Activated effector memory CD4-positive, alpha-beta T cell treated with Interleukin-2 at 50 U/mL for 16 hours (primary cell): ENCODE measurements at regions not wholly inside any gene's neighbourhood (a gene's known extent, or its start where the extent isn't known, plus 50 kb on each side); places are given as distances from the start of the nearest gene placed in this dataset.
"Not testable (repeated sequence)": the region's sequence is repeated elsewhere in the genome, so short reads cannot be mapped to it uniquely, and the experiment has no call there.

ENCODE experiments used
- DNase-seq: peaks from one replicate; pipeline ENCODE4 v3.0.0-alpha.2; 2020

DNA sequence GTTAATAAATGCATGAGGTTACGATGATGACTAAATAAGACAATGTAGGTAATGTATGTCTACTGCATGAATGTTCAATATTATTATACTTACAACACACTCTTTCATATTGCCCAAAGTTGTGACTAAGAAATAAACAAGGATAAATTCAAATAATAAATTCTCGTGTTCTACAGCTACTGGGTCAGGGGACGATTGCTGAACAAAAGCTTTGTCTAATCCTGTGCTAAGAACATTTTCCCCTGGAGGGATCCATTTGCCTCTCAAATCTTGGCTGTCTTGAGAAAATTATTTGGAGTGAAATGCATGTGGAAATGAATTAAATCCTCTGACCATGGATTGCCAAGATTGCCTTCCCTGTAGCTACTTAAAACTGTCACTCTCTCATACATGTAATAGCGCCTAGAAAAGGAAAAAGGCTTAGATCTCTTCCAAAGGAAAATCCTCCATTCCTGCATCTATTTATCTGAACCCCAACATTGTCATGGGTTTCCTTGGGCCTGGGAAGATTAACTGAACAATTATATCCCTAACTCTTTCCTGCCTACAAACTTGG lies 893.8 kb upstream of the ACO1 start:
- DNase-seq: no peak

DNA sequence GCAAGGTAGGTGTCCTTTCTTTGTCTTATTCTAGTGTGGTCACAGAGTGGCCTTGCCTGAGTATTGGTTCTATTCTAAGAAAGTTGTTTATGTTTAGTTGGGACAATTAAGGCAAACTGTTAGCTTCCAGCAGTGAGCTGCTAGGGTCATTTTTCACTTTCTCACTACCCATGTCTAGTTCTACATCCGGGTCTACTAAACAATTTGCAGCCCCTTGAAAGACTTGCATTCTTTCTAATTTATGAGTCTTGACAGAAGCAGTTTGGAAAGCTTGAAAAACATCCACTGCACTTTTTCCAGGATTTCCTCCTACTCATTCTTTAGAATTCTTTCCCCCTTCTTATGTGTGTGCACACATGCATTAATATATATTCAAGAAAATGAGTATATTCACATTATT lies 892.2 kb upstream of the ACO1 start:
- no peak for DNase-seq

DNA sequence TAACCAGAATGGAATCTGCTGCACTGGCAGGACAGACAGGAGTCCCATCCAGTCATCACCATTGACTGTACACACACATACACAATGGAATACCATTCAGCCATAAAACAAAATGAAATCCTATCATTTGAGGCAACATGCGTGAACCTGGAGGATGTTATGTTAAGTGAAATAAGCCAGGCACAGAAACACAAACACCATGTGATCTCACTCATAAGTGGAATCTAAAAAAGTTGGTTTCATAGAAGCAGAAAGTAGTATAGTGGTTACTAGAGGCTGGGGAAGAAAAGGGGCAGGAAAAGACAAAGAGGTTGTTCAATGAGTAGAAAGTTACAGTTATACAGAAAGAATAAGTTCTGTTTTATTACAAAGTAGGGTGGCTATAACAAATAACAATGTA lies 884.0 kb upstream of the ACO1 start:
- no peak for DNase-seq

DNA sequence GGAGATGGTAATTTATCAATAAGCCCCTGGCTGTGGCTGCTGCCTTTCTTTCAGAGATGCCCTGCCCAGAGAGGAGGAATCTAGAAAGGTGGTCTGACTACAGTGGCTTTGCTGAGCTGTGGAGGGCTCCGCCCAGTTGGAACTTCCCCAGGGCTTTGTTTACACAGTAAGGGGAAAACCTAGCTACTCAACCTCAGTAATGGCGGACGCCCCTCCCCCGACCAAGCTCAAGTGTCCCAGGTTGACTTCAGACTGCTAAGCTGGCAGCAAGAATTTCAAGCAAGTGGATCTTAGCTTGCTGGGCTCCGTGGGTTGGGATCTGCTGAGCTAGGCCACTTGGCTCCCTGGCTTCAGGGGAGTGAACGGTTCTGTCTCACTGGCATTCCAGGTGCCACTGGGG lies 865.4 kb upstream of the ACO1 start:
- DNase-seq: no peak

DNA sequence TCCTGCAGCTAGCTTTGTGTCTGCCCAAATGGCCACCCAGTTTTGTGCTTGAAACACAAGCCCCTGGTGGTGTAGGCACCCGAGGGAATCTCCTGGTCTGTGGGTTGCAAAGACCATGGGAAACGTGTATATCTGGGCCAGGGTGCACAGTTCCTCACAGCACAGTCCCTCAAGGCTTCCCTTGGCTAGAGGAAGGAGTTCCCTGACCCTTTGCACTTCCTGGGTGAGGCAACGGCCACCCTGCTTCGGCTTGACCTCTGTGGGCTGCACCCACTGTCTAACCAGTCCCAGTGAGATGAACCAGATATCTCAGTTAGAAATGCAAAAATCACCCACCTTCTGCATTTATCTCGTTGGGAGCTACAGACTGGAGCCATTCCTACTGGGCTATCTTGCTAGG lies 865.0 kb upstream of the ACO1 start:
- no peak for DNase-seq

DNA sequence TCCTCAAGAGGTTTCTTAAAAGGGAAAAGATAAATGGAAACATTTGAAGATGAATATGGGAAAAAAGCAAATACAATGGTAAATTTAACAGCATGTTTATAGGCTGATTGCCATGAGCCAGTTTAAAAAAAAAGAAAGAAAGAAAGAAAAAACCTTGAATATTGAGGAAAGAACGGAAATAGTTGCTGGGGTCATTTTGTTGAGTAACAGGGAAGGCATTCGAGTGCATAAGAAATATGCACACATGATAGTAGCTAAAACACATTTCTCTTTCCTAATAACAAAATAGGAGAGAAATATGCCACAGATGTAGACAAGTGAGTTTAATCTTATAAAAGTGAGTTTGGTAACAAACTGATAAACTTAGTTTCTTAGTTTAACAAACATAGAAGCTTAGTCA lies 864.6 kb upstream of the ACO1 start:
- no peak for DNase-seq

DNA sequence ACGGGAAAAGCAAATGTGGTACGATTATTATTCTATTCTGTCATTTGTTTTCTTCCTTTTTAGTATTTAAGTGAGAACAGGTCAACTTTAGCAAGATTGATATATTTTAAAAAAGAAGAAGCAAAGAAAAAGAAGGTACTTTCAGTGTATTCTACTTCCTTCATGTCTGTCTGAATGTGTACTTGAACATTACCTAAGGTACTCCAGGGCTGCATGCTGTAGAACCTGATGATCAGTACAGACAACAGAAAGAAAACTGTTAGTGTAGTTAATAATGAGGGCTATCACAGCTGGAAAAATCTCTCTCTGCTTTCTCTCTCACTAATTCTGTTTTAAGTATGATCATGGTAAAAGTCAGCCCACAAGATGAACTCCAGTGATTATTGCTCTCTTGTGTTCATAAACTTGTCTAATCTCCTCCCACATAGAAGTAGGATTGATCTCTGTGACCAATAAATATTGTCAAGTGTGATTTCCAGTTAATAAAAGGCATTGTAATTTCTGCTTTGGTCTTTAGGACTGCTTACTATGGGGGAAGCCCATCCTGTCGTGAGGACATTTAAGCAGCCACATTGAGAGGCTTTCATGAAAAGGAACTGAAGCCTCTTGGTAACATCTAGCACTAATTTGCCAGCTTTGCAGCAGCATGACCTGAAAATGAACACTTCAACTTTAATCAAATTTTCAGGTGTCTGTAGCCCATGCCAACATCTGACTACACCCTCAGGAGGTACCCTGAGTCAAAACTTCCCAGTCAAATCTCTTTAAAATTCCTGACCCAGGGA lies 864.0 kb upstream of the ACO1 start:
- DNase-seq: no peak

DNA sequence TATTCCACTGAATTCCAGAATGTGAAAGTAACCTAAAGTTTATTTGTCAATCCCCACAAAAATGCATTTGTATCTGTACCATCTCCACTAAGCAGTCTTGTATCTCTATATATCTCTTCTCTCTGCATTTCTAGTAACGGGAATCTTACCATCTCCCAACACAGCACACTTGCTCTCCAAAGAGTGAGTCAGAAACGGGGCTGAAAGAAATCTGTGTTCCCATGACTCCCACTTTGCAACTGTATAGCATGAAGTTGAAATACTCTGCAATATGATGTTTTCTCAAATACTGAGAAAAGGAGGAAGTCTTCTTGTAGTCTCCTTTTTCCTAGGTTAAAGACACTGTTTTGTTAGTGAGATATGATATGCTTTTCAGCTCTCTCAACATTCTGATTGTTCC lies 848.8 kb upstream of the ACO1 start:
- no peak for DNase-seq

DNA sequence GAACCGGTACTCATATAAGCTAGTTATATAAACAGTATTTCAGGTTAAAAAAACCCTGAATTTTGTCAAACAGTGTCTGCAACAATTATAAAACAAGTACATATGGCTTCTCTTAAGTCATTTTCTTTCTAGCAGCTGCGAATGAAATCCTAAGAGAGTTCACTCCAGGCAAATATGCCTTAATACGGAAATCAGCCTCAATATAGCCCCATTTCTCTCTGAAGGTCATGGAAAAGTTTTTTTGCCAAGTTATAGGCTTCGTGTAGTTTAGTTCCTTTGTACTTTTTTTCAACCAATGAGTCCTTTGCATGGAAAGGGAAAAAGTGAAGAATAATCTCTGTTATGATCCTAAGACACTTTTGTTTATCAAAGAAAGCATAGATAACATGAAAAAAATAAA lies 848.0 kb upstream of the ACO1 start:
- no peak for DNase-seq

DNA sequence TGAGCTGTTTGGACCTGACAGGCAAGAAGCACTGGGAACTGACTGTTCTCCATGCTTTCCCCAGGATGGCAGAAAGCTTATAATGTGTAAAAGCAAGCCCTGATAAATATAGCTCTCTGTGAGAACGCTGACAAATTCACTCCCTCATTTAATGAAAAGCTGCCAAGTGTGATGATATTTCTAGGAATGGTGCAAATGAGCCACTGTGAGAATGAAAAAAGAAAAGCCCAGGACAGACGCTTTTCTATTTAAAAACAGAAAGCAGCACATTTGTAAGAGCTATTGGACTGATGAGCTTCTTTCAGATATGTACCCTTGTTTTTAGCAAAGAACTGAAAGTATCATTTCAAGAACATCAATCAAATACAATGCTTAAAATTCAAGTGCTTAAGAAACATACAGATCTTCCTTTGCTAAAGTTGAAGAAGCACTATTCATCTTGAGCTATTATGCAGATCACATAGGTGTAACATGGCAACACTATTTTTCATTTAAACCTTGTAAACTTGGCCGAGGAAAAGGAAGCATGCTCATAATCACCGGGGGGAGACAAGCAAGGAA lies 842.6 kb upstream of the ACO1 start:
- DNase-seq: no peak

DNA sequence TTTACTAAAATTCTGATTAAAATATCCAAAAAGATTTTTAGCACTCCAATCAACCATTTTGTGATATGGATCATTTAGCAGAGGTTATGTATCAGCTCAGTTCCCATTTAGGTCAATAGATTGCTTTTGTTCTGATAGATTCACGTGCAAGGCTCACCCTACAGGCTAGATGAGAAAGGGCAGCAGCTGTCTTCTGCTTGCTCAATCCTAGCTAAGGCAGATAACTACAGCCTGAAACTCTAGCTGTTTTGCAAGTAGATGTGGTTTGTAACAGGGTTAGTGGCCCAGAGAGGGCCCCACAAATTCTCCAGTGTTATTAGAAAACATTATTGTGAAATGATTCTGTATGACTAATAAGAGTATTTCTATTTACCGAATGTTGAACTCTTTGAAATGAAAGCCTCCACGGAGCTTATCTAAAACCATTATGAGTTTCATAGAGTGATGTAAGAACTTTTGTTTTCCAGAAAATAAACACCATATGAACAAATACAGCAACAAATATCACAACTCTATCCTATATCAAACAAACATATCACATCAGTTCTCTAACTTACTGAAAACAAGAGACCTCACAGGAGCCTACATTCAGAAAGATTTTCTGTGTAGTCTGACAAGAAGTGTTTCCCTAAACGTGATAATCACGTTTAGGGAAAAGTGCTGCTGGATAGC lies 841.9 kb upstream of the ACO1 start:
- DNase-seq: peak; percentile 7

DNA sequence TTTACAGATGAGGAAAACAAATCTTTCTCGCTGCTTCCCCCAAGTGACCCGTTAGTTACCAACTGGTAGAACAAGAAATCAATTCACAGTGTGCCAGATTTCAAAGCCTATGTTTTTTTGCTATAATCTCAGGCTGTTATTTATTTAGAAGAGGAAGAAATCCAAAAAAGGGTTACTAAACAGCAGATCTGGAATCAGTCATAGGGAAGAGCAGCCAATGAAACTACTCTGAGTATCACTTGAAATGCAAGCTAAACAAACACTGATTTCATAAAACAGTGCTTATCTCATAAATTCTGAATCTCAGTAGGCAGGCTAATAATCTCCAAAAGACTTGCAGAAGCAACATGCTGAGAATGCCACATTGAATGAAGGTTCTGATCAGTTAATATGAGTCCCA lies 829.5 kb upstream of the ACO1 start:
- no peak for DNase-seq

DNA sequence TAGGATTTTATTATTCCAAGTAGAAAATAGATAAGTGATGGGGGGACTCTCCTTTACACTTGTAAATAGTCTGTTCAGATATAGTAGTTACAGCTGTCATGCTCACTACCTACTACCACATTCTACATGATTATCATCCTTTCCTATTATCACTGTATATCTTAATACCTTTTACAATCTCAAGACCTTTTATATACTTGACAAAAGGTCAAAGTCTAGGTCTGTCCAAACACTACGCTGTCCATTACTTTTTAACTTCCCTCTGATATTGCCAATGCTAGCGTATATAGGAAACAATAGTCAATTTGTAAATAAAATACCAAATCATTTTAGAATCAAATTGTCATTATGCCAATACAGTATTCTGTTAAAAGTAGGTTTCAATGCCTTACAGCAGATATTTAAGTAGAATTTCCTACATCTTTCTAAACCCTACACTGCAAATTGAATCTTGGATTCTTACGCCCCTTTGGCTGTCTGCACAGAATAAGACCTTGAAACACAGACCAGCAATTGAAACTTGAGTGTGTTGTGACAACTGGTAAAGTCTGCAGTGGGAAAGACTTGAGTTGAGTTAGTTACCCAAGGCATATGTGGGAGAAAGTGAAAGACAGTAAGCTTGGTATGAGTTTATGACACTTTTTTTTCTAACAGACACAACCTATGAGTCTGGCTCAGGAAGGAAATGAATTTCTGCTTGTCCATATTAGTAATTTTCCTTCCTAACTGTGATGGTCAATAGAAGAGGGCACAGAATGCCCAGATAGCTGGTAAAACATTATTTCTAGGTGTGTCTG lies 827.6 kb upstream of the ACO1 start:
- no peak for DNase-seq

DNA sequence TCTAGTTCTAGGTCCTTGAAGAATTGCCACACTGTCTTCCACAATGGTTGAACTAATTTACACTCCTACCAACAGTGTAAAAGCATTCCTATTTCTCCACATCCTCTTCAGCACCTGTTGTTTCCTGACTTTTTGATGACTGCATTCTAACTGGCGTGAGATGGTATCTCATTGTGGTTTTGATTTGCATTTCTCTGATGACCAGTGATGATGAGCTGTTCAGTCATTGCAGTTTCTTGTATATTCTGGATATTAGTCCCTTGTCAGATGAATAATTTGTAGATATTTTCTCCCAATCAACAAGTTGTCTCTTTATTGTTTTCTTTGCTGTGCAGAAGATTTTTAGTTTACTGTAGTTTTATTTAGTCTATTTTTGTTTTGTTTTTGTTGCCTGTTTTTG lies 812.3 kb upstream of the ACO1 start:
- DNase-seq: not testable (repeated sequence)

DNA sequence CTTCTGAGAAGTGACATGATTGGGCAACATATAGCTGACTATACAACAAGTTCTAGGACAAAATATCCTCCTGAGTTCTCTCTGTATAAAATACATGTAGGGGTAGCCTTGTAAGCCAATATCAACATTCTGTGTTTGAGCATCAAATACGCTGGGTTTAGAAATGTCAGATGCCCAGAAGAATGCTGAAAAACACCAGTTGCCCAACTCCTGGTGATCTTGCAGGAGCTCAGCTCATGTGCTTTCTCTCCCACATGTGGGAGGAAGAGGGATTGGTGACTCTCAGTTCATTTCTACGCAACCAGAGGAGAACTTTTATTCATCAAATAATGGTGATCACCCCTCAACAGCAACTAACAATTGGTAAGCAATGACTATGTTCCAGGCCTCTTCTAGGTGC lies 810.9 kb upstream of the ACO1 start:
- DNase-seq: no peak

DNA sequence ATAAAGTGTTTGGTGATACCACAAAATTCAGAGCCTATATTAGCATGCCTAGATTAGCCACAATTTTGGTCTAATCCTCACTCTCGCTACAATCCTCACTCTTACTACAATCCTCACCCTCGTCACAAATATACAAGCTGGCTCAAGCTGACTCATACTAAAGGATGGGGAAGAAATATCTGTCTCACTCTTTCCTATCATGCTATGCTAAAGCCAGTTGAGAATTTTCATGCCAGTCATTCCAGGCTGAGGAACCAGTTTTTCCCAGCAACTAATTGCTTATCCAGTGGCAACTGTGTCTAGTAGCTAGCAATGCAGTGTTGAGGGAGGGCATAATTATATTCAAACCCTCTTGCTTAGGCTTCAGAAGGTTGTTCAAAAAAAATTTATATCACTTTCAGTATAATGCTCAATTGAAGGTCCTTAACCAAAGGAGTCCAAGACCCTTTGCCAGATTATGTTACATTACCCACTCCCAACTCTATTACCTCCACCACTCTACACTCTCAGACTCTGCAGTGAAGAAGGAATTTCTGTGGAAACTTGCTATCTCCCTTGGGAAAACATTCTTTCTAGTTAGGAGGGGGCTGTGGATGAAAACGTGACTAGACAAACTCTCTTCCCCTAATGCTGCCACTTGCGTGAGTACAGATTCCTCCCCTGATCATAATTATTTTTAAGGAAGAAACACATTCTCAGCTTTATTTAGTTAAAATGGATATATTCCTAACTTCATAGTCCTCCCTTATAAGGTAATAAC lies 810.3 kb upstream of the ACO1 start:
- DNase-seq: no peak

DNA sequence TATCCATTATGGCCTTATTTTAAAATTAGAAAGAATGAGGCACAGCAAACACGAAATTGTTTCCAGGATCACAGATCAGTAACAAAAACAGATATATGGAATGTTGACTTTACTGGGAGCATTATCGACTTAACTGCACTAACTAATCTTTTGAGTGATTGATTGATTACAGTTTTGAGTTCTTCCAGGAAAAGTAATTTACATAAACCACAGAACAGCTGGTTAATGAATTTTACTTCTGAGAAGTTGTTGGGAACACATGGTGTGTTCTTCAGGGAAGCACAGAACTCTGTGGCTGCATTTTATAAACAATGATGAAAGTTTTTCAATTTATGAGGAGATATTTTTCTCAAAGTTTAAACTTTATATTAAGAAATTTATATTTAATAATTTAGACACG lies 802.4 kb upstream of the ACO1 start:
- DNase-seq: no peak

DNA sequence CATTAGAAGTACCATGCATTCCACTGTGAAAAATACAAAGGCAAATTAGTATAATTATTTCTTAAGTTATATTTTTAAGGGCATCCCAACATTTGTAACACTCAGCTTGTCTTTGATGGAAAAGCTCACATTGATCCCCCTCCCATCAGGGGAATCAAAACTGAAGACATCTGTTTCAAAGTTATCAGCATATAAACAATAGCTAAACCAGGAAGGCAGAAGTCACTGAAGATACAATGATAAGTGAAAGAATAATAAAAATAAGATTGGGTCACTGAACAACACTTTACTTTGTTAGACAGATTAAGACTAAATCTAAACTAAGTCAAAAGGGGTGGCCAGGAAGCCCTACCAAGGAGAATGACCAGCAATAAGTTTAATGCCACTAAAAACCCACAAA lies 801.9 kb upstream of the ACO1 start:
- no peak for DNase-seq

DNA sequence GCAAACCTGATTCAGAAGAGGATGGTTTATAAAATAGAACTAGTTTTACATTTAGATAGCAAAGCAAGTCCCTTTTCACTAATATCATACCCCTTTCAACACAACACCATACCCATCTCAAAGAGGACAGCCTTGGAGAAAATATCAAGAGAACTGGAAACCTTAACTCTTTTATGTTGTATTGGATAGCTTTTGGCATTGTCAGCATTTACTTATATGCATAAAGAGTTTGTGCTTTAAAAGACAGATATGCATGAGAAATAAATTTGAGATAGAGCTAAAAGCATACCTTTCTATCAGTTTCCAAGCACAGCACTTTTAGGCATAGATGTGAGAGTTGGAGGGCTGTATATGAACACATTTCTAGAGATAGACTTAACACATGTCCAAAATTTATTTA lies 799.3 kb upstream of the ACO1 start:
- no peak for DNase-seq

DNA sequence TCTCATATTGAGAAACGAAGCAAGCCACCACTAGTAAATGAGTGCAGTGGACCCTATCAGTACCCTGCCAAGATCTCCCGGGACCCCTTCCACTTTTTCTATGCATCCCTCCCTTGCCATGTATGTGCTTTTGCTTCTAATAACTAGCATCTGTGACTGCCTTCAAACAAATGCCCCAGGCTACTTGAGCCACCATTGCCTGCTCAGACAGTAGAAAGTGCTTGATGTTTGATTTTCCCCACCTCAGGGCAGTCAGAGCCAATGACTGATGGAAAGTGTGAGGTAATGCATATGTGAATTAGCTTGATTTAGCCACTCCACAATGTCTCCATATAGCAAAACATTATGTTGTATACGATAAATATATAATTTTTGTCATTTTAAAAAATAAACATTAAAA lies 797.3 kb upstream of the ACO1 start:
- DNase-seq: no peak

DNA sequence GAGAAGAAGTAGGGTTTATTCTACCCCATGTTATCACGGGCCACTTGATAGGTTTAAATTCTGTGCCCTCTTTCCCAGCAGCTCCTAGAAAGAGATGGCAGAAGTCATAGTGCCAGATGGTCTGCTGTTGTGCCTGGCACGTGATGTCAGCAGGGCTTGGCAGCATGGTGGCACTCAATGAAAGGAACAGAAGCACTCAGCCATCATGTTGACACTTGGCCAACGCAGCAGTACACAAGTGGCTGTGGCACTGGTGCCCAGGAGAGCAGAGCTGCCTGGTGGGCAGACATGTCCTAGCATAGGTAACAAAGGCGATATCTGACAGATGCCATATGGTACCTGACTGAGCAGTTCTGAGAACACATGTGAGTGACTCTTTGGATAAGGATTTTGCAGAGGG lies 796.4 kb upstream of the ACO1 start:
- DNase-seq: no peak

DNA sequence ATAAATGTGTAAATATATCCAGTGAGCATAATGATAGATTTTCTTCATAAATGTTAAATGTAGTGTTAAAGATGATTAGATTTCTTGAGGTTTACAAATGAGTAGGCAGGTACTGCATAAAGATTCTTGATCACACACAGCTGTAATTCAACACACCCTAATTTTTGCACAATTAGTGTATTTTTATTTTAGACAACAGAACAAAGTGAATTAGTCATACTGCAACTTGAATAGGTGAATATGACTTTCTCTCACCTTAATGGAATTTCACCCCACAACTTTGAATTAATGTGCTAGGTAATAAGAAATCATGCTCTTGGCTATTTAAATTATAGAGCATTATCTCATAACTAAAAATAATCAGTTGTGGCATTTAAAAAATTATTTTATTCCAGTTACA lies 795.7 kb upstream of the ACO1 start:
- DNase-seq: no peak

DNA sequence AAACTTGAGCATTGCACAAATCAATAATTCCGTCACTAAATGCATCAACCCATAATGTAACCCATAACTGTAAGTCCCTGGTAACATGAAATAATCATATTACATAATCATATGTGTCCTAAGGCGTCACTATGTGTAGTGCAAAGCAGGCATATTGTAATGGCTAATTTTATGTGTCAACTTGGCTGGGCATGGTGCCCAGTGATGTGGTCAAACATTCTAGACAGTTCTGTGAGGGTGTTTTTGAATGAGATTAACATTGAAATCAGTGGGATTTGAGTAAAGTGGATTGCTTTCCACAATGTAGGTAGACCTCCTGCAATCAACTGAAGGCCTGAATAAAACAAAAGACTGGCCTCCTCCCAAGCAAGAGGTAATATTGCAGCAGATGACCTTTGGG lies 794.4 kb upstream of the ACO1 start:
- DNase-seq: no peak
